ENCODE measurements at regions not wholly inside any gene's neighbourhood (a gene's known extent, or its start where the extent isn't known, plus 50 kb on each side); places are given as distances from the start of the nearest gene placed in this dataset.

DNA sequence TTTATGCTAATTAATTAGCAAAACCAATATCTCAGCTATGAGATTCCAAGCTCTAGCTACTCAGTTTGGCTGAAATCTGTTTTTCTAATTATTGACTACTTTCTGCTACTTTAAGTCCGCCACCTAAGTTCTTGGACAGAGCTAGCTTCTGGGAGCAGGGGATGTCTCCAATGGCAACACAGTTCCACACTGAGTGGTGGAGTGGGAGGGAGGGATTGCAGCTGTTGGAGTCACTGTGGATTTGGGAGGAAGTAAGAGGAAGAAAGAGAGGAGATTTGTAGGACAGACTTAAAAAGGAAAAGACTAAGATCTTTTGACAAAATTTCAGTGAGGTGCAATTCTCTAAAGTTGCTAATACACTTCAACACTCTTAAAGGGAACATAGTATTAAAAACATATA lies 450.8 kb downstream of the NFIB start:
- H3K4me3 ChIP-seq (ENCODE audit: low read depth, low read length): no peak overlapping the region
- TF ChIP-seq CTCF (IDR thresholded peaks at IDR 0.05; ENCODE audit: borderline replicate concordance, insufficient read depth, low read depth, low read length): no peak

DNA sequence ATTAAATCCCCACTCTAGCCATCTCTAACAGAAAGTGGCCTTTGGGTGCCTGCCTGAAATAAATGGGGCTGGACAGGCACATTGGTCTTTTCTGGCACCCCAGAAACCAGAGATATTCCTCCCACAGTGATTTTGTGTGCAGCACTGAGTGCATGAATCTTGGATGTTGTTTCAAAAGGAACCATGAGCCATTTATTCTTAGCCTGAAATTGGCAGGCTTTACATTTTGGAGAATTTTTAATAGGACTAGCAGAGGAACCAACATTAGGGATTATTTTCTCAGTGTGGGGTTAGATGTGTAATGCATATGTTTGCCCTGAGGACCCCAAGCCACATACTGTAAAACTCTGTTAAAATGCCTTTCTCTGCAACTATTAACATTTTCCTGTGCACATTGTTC lies 451.3 kb downstream of the NFIB start:
- no peak for TF ChIP-seq CTCF (IDR thresholded peaks at IDR 0.05; ENCODE audit: borderline replicate concordance, insufficient read depth, low read depth, low read length)
- H3K4me3 ChIP-seq (ENCODE audit: low read depth, low read length): no peak overlapping the region

DNA sequence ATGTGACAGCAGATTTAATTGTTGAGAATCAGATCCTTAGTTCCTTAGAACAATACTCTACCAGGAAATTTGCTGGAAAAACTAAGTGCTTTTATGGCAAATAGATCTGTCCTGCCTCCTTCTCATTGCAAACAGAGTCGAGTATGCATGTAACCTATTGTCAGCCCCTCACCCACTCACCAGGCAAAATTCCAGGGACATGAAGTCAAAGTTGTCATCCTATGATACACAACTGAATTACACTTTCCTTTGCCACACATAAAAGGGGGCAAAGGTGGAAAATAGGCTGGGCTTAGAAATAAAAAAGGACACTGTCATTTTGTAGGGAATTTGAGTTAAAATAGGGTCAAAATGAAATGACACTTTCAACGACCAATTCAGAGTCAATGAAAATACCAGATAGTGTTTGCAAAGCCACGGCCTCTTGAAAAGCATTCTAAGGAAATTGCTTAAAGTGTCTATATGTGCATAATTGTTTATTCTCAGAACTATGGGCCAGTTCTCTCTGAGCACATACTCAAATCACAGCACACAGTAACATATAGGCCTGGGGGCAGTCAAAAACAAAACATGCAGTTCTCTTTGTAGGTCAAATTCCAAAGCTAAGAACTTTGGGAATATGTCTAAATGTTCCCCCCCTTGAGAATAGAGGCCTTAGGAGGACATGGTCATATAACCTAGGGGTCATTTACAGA lies 452.8 kb downstream of the NFIB start:
- no peak for TF ChIP-seq CTCF (IDR thresholded peaks at IDR 0.05; ENCODE audit: borderline replicate concordance, insufficient read depth, low read depth, low read length)
- no peak overlapping the region for H3K4me3 ChIP-seq (ENCODE audit: low read depth, low read length)

GRCh38 chr9:13860019-13860418 lies 453.9 kb downstream of the NFIB start:
- no peak for TF ChIP-seq CTCF (IDR thresholded peaks at IDR 0.05; ENCODE audit: borderline replicate concordance, insufficient read depth, low read depth, low read length)
- H3K4me3 ChIP-seq (ENCODE audit: low read depth, low read length): no peak overlapping the region

DNA sequence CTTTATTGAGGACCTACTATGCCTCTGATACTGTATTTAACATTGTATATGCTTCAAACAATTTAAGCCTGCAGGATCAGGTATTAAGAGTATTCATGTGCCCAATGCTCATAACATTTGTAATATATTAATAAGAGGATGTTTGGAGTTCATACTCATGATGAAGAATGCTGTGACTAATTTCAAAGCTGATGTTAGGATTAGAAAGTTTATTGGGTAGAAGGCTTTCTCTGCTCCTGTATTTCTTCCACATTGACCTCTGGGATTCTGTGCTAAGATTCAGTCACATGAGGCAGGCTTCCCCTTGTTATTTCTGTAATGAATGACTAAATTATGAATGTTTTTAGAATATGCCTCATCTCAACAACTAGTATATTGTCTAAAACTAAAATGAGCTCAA lies 456.4 kb downstream of the NFIB start:
- no peak for TF ChIP-seq CTCF (IDR thresholded peaks at IDR 0.05; ENCODE audit: borderline replicate concordance, insufficient read depth, low read depth, low read length)
- H3K4me3 ChIP-seq (ENCODE audit: low read depth, low read length): no peak overlapping the region

- no peak for TF ChIP-seq CTCF (IDR thresholded peaks at IDR 0.05; ENCODE audit: borderline replicate concordance, insufficient read depth, low read depth, low read length)
- H3K4me3 ChIP-seq (ENCODE audit: low read depth, low read length): no peak overlapping the region
Measured at GRCh38 chr9:13847270-13847669, 466.7 kb downstream of the NFIB start.

DNA sequence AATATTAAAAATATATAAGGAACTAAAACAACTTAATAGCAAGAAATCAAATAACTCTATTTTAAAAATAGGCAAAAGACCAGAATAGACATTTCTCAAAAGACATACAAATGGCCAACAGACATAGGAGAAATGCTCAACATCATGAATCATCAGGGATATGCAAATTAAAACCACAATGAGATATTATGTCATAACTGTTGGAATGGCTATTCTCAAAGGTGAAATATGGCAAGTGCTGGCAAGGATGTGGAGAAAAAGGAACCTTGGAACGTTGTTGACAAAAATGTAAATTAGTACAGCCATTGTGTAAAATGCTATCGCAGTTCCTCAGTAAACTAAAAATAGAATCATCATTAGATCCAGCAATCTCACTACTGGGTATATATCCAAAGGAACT lies 468.5 kb downstream of the NFIB start:
- no peak for TF ChIP-seq CTCF (IDR thresholded peaks at IDR 0.05; ENCODE audit: borderline replicate concordance, insufficient read depth, low read depth, low read length)
- H3K4me3 ChIP-seq (ENCODE audit: low read depth, low read length): no peak overlapping the region
